K562 (cell line): ENCODE measurements at regions not wholly inside any gene's neighbourhood (a gene's known extent, or its start where the extent isn't known, plus 50 kb on each side); places are given as distances from the start of the nearest gene placed in this dataset.

Experiments
- ATAC-seq: fragments of 200-7000 bp; cut with Tn5 transposase; 3 replicates; pipeline ENCODE4 v1.9.1; 2020; ENCODE audit warnings: moderate library complexity
- BruUV-seq: library from RNA; stranded (reverse); fragments of 400-500 nt; replicated peaks from 2 replicates; lab custom pipeline; 2021; lab: Mats Ljungman, UMichigan
- CTCF ChIA-PET: fragments of 300-600 bp; formaldehyde crosslinking; extraction: SDS; loops from one replicate; lab custom pipeline; 2021; ENCODE audit warnings: low intra/inter-chr PET ratio; lab: Yijun Ruan, JAX
- POLR2A ChIA-PET: fragments of 300-600, 350-650 bp; sonication (Branson Sonifier 250); formaldehyde crosslinking; extraction: SDS; loops from one replicate; lab custom pipeline; 2021; ENCODE audit warnings: antibody characterized with exemption, inconsistent platforms; lab: Yijun Ruan, JAX
- DNase-seq, 4 experiments: peaks; one replicate each; pipeline versions ENCODE4 v3.0.0 to v3.0.0-alpha.2; 2011 to 2018; ENCODE audit warnings: low spot score in 3 of 4, mixed read lengths in 3 of 4; ENCODE audit errors: extremely low read depth in 1 of 4
- FAIRE-seq: peaks from 2 replicates; lab custom pipeline; 2011; peaks lifted over from hg19 to GRCh38; lab: Jason Lieb, UNC
- H2AFZ ChIP-seq: 2 replicates; pipeline ENCODE4 v1.6.0; 2011; ENCODE audit warnings: low read depth, low read length, control low read depth, inconsistent platforms
- H3K27ac ChIP-seq: fragments of 200-600 bp; 3 replicates; pipeline ENCODE4 v1.8.0; 2011; ENCODE audit warnings: low read depth, mild to moderate bottlenecking, control low read depth, inconsistent platforms, low read length, moderate library complexity, mixed read lengths; ENCODE audit errors: extremely low read depth
- H3K27me3 ChIP-seq, 2 experiments: fragments of 300-600 bp in 1 of 2; 2 replicates in 1 of 2; 3 replicates in 1 of 2; pipeline versions ENCODE4 v1.6.0 to v1.8.0; 2011; ENCODE audit warnings: inconsistent platforms in 2 of 2, low read length in 2 of 2, mild to moderate bottlenecking in 1 of 2, mixed read lengths in 1 of 2, moderate library complexity in 1 of 2; ENCODE audit not compliant: control insufficient read depth in 2 of 2, insufficient read depth in 2 of 2
- H3K36me3 ChIP-seq: fragments of 300-600 bp; 3 replicates; pipeline ENCODE4 v1.8.0; 2011; ENCODE audit warnings: mild to moderate bottlenecking, low read length, inconsistent platforms; ENCODE audit not compliant: control insufficient read depth, insufficient read depth
- H3K4me1 ChIP-seq, 2 experiments: fragments of 200-600 bp in 1 of 2; replicated peaks in 1 of 2; 2 replicates in 1 of 2; 3 replicates in 1 of 2; pipeline versions ENCODE4 v1.5.1 to v1.8.0; 2011; ENCODE audit warnings: inconsistent platforms in 2 of 2, low read length in 2 of 2, mild to moderate bottlenecking in 1 of 2, mixed read lengths in 1 of 2, moderate library complexity in 1 of 2; ENCODE audit not compliant: control insufficient read depth in 2 of 2, insufficient read depth in 2 of 2
- H3K4me2 ChIP-seq: 2 replicates; pipeline ENCODE4 v1.6.1; 2011; ENCODE audit warnings: low read length, control low read depth, inconsistent platforms, mixed read lengths; ENCODE audit not compliant: insufficient read depth
- H3K4me3 ChIP-seq: fragments of 200-600 bp; sonication (generic), shearing (Covaris generic); 2 replicates; pipeline ENCODE4 v1.5.1; 2016; ENCODE audit warnings: control low read depth, inconsistent platforms
- H3K79me2 ChIP-seq: fragments of 200-600 bp; 3 replicates; pipeline ENCODE4 v1.8.0; 2011; ENCODE audit warnings: low read length, inconsistent platforms; ENCODE audit not compliant: control insufficient read depth, insufficient read depth
- H3K9ac ChIP-seq, 2 experiments: 2 replicates each; pipeline versions ENCODE4 v1.6.0 to v1.6.1; 2011; ENCODE audit warnings: low read depth in 2 of 2, low read length in 2 of 2, control low read depth in 1 of 2, inconsistent platforms in 1 of 2, mild to moderate bottlenecking in 1 of 2, mixed read lengths in 1 of 2; ENCODE audit not compliant: insufficient read depth in 1 of 2
- H3K9me1 ChIP-seq: one replicate; pipeline ENCODE4 v1.6.0; 2011; ENCODE audit warnings: inconsistent platforms, mild to moderate bottlenecking, low read length, moderate library complexity; ENCODE audit not compliant: control insufficient read depth, insufficient read depth
- H3K9me3 ChIP-seq: replicated peaks from 2 replicates; pipeline ENCODE4 v1.5.1; 2011; ENCODE audit warnings: low read depth, low read length, inconsistent platforms; ENCODE audit not compliant: control insufficient read depth, insufficient read depth
- H4K20me1 ChIP-seq: replicated peaks from 2 replicates; pipeline ENCODE4 v1.6.1; 2011; ENCODE audit warnings: low read length, inconsistent platforms, mixed read lengths; ENCODE audit not compliant: control insufficient read depth, insufficient read depth
- HEY1 ChIP-seq: fragments of 250-450 bp; sonication (Bioruptor Pico); IDR thresholded peaks from 2 replicates; pipeline ENCODE4 v1.5.0; 2020; ENCODE audit warnings: mild to moderate bottlenecking, moderate library complexity, borderline replicate concordance
- ZBTB11 ChIP-seq, 3 experiments: fragments of 200-800 bp in 1 of 3; fragments of 250-450 bp in 1 of 3; fragments of 450-650 bp in 1 of 3; sonication (Bioruptor Pico) in 1 of 3; sonication (Bioruptor generic) in 1 of 3; formaldehyde crosslinking in 1 of 3; IDR thresholded peaks; 2 replicates each; pipeline versions ENCODE4 v1.6.1 to v1.8.0; 2016 to 2022; ENCODE audit warnings: mild to moderate bottlenecking in 2 of 3, missing genetic modification characterization in 2 of 3, missing compliant biosample characterization in 1 of 3, moderate library complexity in 1 of 3
- WGBS: fragments of 100-300 bp; shearing (Covaris generic); methylation state at CpG from one replicate; pipeline ENCODE4 v1.1.6; 2016; ENCODE audit warnings: low coverage, mixed read lengths; ENCODE audit not compliant: insufficient coverage; ENCODE audit errors: missing lambda C conversion rate; 5-methylcytosine and 5-hydroxymethylcytosine counted together
- in situ Hi-C: fragments of 300-500 bp; cut with MboI; formaldehyde crosslinking; loops from 4 replicates; pipeline ENCODE4 v1.15.0; 2018; ENCODE audit warnings: inconsistent platforms, mixed read lengths
- intact Hi-C: fragments of 100-400 bp; cut with micrococcal nuclease; formaldehyde crosslinking; loops from 2 replicates; pipeline ENCODE4 v1.14.2; 2022

GRCh38 chr20:58103961-58104360 lies 124.5 kb downstream of the ANKRD60 start:
- no peak for TF ChIP-seq HEY1 (CRISPR knock-in tag)
- 0 out of 6 replicates have a peak, but pooled peaks of 1 of the 3 experiments have one; percentile 21 for TF ChIP-seq ZBTB11 (CRISPR knock-in tag; IDR thresholded peaks at IDR 0.05)
- TF ChIP-seq, all 486 proteins: peak for 1
- Histone ChIP-seq H3K79me2 (no peaks in the 10 kb centered on the region), H3K36me3 (no peaks in the 10 kb centered on the region), H3K27me3 (peaks cover 2 to 32% of the 10 kb centered on the region in 2 experiments; a peak in 4 of 5 replicates), H3K27ac (no peak overlapping the region), H3K9ac (no peak overlapping the region), H3K4me2 (no peak overlapping the region), H4K20me1 (no peaks in the 10 kb centered on the region; the same call in 1 of the 2 replicates), H3K4me1 (no peaks in the 10 kb centered on the region), H2AFZ (no peak overlapping the region), H3K9me3 (no peaks in the 10 kb centered on the region), H3K4me3 (no peak overlapping the region), H3K9me1 (no peaks in the 10 kb centered on the region)
- intact Hi-C loops, result no loop called here
- ChIA-PET POLR2A (no interaction called here), CTCF (no interaction called here)
- in situ Hi-C loops, result no loop called here
- 2% methylated on average over 8 of the region's 8 CpGs for WGBS
- no peak for FAIRE-seq
- ATAC-seq, result no peak
- no TSS peak for BruUV-seq
- DNase-seq, result no peak
